Stimulated activated CD4-positive, alpha-beta T cell treated with anti-CD3 and anti-CD28 coated beads, Interleukin-4, amount 100 ng/mL, for 4 hours (primary cell): ENCODE measurements at regions not wholly inside any gene's neighbourhood (a gene's known extent, or its start where the extent isn't known, plus 50 kb on each side); places are given as distances from the start of the nearest gene placed in this dataset.

ENCODE experiments used
- DNase-seq, 2 experiments: peaks; one replicate each; pipeline ENCODE4 v3.0.0-alpha.2; 2020

GRCh38 chr6:19427548-19427947 is 409.6 kb upstream of the ID4 start:
- DNase-seq, result no peak

- DNase-seq, result no peak
Observed at GRCh38 chr6:19432966-19433498, 404.1 kb upstream of the ID4 start.

- DNase-seq, result no peak
Observed at GRCh38 chr6:19434065-19434464, 403.1 kb upstream of the ID4 start.

- DNase-seq, result no peak
Observed at GRCh38 chr6:19435755-19436154, 401.4 kb upstream of the ID4 start.

GRCh38 chr6:19438566-19439353 is 398.4 kb upstream of the ID4 start:
- no peak for DNase-seq

- DNase-seq, result no peak
Observed at GRCh38 chr6:19440531-19440930, 396.6 kb upstream of the ID4 start.

- DNase-seq, result no peak
Observed at GRCh38 chr6:19443411-19443810, 393.8 kb upstream of the ID4 start.

GRCh38 chr6:19444041-19444440 is 393.1 kb upstream of the ID4 start:
- DNase-seq, result no peak

- DNase-seq, result no peak
Observed at GRCh38 chr6:19444481-19444880, 392.7 kb upstream of the ID4 start.

- no peak for DNase-seq
Observed at GRCh38 chr6:19446570-19446969, 390.6 kb upstream of the ID4 start.

- DNase-seq, result no peak
Observed at GRCh38 chr6:19450651-19451050, 386.5 kb upstream of the ID4 start.

GRCh38 chr6:19452495-19452894 is 384.7 kb upstream of the ID4 start:
- no peak for DNase-seq

GRCh38 chr6:19454001-19454720 is 383.0 kb upstream of the ID4 start:
- DNase-seq, result no peak

GRCh38 chr6:19454721-19455392 is 382.3 kb upstream of the ID4 start:
- no peak for DNase-seq

- DNase-seq, result no peak
Observed at GRCh38 chr6:19463250-19463649, 373.9 kb upstream of the ID4 start.

- DNase-seq, result no peak
Observed at GRCh38 chr6:19463925-19464324, 373.2 kb upstream of the ID4 start.

GRCh38 chr6:19465256-19465655 is 371.9 kb upstream of the ID4 start:
- DNase-seq, result no peak

GRCh38 chr6:19465760-19466159 is 371.4 kb upstream of the ID4 start:
- no peak for DNase-seq

- no peak for DNase-seq
Observed at GRCh38 chr6:19470333-19470732, 366.8 kb upstream of the ID4 start.

- DNase-seq, result no peak
Observed at GRCh38 chr6:19472153-19472552, 365.0 kb upstream of the ID4 start.

GRCh38 chr6:19472850-19473249 is 364.3 kb upstream of the ID4 start:
- no peak for DNase-seq

- DNase-seq, result no peak
Observed at GRCh38 chr6:19477563-19477962, 359.6 kb upstream of the ID4 start.

GRCh38 chr6:19478273-19478672 is 358.9 kb upstream of the ID4 start:
- DNase-seq, result no peak

- no peak for DNase-seq
Observed at GRCh38 chr6:19478992-19479391, 358.2 kb upstream of the ID4 start.
